CD4-positive, alpha-beta T cell treated with Interleukin-15 for 4 hours (primary cell): ENCODE measurements at regions not wholly inside any gene's neighbourhood (a gene's known extent, or its start where the extent isn't known, plus 50 kb on each side); places are given as distances from the start of the nearest gene placed in this dataset.
A peak's percentile ranks its signal among the peaks of the same experiment; 100 is the strongest.

Experiments
- DNase-seq: peaks from one replicate; pipeline ENCODE4 v3.0.0-alpha.2; 2020; ENCODE audit warnings: low spot score

- no peak for DNase-seq
Observed at GRCh38 chr4:136925203-136925602, 607.1 kb downstream of the PCDH18 start.

GRCh38 chr4:136922066-136922465 lies 610.2 kb downstream of the PCDH18 start:
- DNase-seq: no peak

GRCh38 chr4:136920092-136920881 lies 612.0 kb downstream of the PCDH18 start:
- DNase-seq: no peak

GRCh38 chr4:136918772-136919171 lies 613.5 kb downstream of the PCDH18 start:
- no peak for DNase-seq

GRCh38 chr4:136917312-136918110 lies 614.8 kb downstream of the PCDH18 start:
- no peak for DNase-seq

- DNase-seq: no peak
Observed at GRCh38 chr4:136909626-136910025, 622.7 kb downstream of the PCDH18 start.

GRCh38 chr4:136908122-136908521 lies 624.2 kb downstream of the PCDH18 start:
- DNase-seq: no peak

GRCh38 chr4:136900696-136901095 lies 631.6 kb downstream of the PCDH18 start:
- DNase-seq: no peak

- no peak for DNase-seq
Observed at GRCh38 chr4:136898590-136899248, 633.6 kb downstream of the PCDH18 start.

- no peak for DNase-seq
Observed at GRCh38 chr4:136893573-136893972, 638.7 kb downstream of the PCDH18 start.

- no peak for DNase-seq
Observed at GRCh38 chr4:136881666-136882065, 650.6 kb downstream of the PCDH18 start.

- DNase-seq: no peak
Observed at GRCh38 chr4:136873555-136873954, 658.7 kb downstream of the PCDH18 start.

- no peak for DNase-seq
Observed at GRCh38 chr4:136867465-136867864, 664.8 kb downstream of the PCDH18 start.

GRCh38 chr4:136865526-136865925 lies 666.8 kb downstream of the PCDH18 start:
- no peak for DNase-seq

- peak; percentile 23 for DNase-seq
Observed at GRCh38 chr4:136864604-136865185, 667.6 kb downstream of the PCDH18 start.

- no peak for DNase-seq
Observed at GRCh38 chr4:136863756-136864155, 668.5 kb downstream of the PCDH18 start.

- DNase-seq: no peak
Observed at GRCh38 chr4:136862653-136863052, 669.6 kb downstream of the PCDH18 start.

- no peak for DNase-seq
Observed at GRCh38 chr4:136861091-136861490, 671.2 kb downstream of the PCDH18 start.

GRCh38 chr4:136858903-136859302 lies 673.4 kb downstream of the PCDH18 start:
- no peak for DNase-seq

GRCh38 chr4:136855886-136856285 lies 676.4 kb downstream of the PCDH18 start:
- no peak for DNase-seq

GRCh38 chr4:136850446-136850845 lies 681.8 kb downstream of the PCDH18 start:
- DNase-seq: no peak

GRCh38 chr4:136847881-136848621 lies 684.2 kb downstream of the PCDH18 start:
- no peak for DNase-seq
